Testis (tissue), 2 donors: ENCODE measurements at regions not wholly inside any gene's neighbourhood (a gene's known extent, or its start where the extent isn't known, plus 50 kb on each side); places are given as distances from the start of the nearest gene placed in this dataset.
"Not testable (repeated sequence)": the region's sequence is repeated elsewhere in the genome, so short reads cannot be mapped to it uniquely, and the experiment has no call there.

Experiments
- DNase-seq: peaks from one replicate; pipeline ENCODE4 v3.0.0-alpha.2; 2019
- H3K27ac ChIP-seq, 2 donors: fragments of 200-600 bp; sonication (generic); one replicate each; pipeline ENCODE4 v1.5.1; 2019
- H3K27me3 ChIP-seq: fragments of 200-600 bp; sonication (generic); one replicate; pipeline ENCODE4 v1.5.1; 2019
- H3K36me3 ChIP-seq: fragments of 200-600 bp; sonication (generic); one replicate; pipeline ENCODE4 v1.5.1; 2017; ENCODE audit warnings: low read depth; ENCODE audit errors: missing control alignments
- H3K4me1 ChIP-seq: fragments of 200-600 bp; sonication (generic); one replicate; pipeline ENCODE4 v1.5.1; 2019
- H3K4me3 ChIP-seq, 2 donors: fragments of 200-600 bp; sonication (generic); one replicate each; pipeline ENCODE4 v1.5.1; 2017 to 2019
- H3K9me3 ChIP-seq: fragments of 200-600 bp; sonication (generic); one replicate; pipeline ENCODE4 v1.5.1; 2017
- CTCF ChIP-seq, 3 experiments: fragments of 450-650 bp in 2 of 3; fragments of 200-600 bp in 1 of 3; sonication (generic) in 1 of 3; IDR thresholded peaks; one replicate each; pipeline ENCODE4 v1.5.1; 2016 to 2019; ENCODE audit warnings: antibody characterized with exemption in 3 of 3, mild to moderate bottlenecking in 2 of 3, moderate library complexity in 1 of 3
- POLR2A ChIP-seq: fragments of 450-650 bp; IDR thresholded peaks from one replicate; pipeline ENCODE4 v1.6.1; 2017; ENCODE audit warnings: antibody characterized with exemption, mild to moderate bottlenecking, moderate library complexity
- WGBS, 2 donors: methylation state at CpG; one replicate each; pipeline ENCODE4 v1.1.5; 2018; 5-methylcytosine and 5-hydroxymethylcytosine counted together
- intact Hi-C: fragments of 100-400 bp; cut with DNase I; formaldehyde crosslinking; loops from one replicate; pipeline ENCODE4 v1.15.1; 2023; ENCODE audit warnings: low total_unique reads

- H3K4me3 ChIP-seq: no peak overlapping the region
- intact Hi-C loops: no loop called here
- no peaks in the 10 kb centered on the region for H3K27me3 ChIP-seq
- no peak overlapping the region for H3K27ac ChIP-seq
- H3K36me3 ChIP-seq: no peaks in the 10 kb centered on the region
- DNase-seq: no peak
- TF ChIP-seq POLR2A (no peak), CTCF (IDR thresholded peaks at IDR 0.05) (no peak)
- WGBS, 2 donors: 58 to 64% methylated on average over 2 of the region's 2 CpGs
- H3K4me1 ChIP-seq: no peaks in the 10 kb centered on the region
- H3K9me3 ChIP-seq: no peaks in the 10 kb centered on the region
Observed at GRCh38 chr10:28365840-28366239, 63.0 kb upstream of the MPP7 start.

- DNase-seq: no peak
- WGBS, 2 donors: 61 to 65% methylated on average over 7 of the region's 7 CpGs
- H3K27ac ChIP-seq: no peak overlapping the region
- H3K27me3 ChIP-seq: no peaks in the 10 kb centered on the region
- no peak for TF ChIP-seq CTCF (IDR thresholded peaks at IDR 0.05)
- no peak overlapping the region for H3K4me3 ChIP-seq
- intact Hi-C loops: no loop called here
- H3K9me3 ChIP-seq: no peaks in the 10 kb centered on the region
- no peaks in the 10 kb centered on the region for H3K36me3 ChIP-seq
- H3K4me1 ChIP-seq: no peaks in the 10 kb centered on the region
Observed at GRCh38 chr10:28366994-28367393, 64.1 kb upstream of the MPP7 start.

DNA sequence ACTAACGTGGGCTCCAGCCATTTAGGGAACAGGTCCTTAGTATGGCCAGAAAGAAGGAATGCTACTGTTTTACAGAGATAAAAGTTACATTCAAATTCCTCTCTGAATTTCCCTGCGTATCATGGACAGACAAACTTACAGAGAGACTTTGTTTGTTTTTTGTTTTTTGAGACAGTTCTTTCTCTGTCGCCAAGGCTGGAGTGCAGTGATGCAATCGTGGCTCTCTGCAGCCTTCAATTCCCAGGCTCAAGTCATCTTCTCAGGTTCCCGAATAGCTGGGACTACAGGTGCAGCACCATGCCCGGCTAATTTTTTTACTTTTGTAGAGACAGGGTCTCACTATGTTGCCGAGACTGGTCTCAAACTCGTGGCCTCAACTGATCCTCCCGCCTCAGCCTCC is 64.5 kb upstream of the MPP7 start:
- H3K9me3 ChIP-seq: no peaks in the 10 kb centered on the region
- TF ChIP-seq CTCF (IDR thresholded peaks at IDR 0.05) (no peak), POLR2A (no peak)
- 65 to 67% methylated on average over 9 of the region's 9 CpGs for WGBS, 2 donors
- H3K4me1 ChIP-seq: no peaks in the 10 kb centered on the region
- no peak overlapping the region for H3K27ac ChIP-seq
- H3K4me3 ChIP-seq: no peak overlapping the region
- no peaks in the 10 kb centered on the region for H3K27me3 ChIP-seq
- intact Hi-C loops: no loop called here
- H3K36me3 ChIP-seq: no peaks in the 10 kb centered on the region
- DNase-seq: no peak

GRCh38 chr10:28367929-28368484 is 65.1 kb upstream of the MPP7 start:
- no peaks in the 10 kb centered on the region for H3K27me3 ChIP-seq
- no peaks in the 10 kb centered on the region for H3K36me3 ChIP-seq
- no peak for DNase-seq
- no peaks in the 10 kb centered on the region for H3K4me1 ChIP-seq
- no peaks in the 10 kb centered on the region for H3K9me3 ChIP-seq
- WGBS, 2 donors: 75 to 81% methylated on average over 9 of the region's 9 CpGs
- TF ChIP-seq POLR2A: no peak
- TF ChIP-seq CTCF (IDR thresholded peaks at IDR 0.05): no peak
- no peak overlapping the region for H3K27ac ChIP-seq
- intact Hi-C loops: no loop called here
- no peak overlapping the region for H3K4me3 ChIP-seq

DNA sequence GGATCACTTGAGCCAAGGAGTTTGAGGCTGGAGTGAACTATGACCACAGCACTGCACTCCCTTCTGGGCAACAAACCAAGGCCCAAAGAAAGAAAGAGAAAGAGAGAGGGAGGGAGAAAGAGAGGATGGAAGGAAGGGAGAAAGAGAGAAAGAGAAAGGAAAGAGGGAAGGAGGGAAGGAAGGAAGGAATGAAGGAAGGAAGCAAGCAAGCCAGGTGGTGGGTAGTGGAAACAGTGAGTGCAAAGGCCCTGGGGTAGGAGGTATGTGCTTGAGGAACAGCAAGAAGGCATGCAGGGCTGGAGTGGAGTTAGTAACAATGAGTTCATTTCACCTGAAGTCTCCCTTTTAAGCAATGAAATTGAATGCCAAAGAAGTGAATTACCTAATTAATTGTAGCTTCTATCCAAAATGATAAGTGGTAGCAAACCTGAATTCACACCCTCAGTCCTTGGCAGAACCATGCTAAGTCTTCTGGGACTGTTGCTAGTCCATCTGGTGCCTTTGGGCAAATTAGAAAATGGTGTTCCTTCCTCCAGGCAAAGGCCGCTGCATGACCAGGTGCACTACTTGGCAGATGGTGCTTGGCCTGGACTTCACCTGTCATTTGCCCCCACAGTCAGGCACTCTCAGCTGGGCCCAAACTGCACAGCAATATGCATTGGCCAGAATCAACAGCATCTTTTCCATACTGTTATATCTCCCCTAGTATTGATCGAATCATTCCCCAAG is 67.4 kb upstream of the MPP7 start:
- H3K4me3 ChIP-seq: no peak overlapping the region
- H3K9me3 ChIP-seq: no peaks in the 10 kb centered on the region
- H3K27ac ChIP-seq: no peak overlapping the region
- 97% methylated on average over 2 of the region's 2 CpGs for WGBS, 2 donors
- intact Hi-C loops: no loop called here
- TF ChIP-seq POLR2A (no peak), CTCF (IDR thresholded peaks at IDR 0.05) (no peak)
- no peaks in the 10 kb centered on the region for H3K27me3 ChIP-seq
- no peak for DNase-seq
- H3K36me3 ChIP-seq: no peaks in the 10 kb centered on the region
- H3K4me1 ChIP-seq: no peaks in the 10 kb centered on the region

DNA sequence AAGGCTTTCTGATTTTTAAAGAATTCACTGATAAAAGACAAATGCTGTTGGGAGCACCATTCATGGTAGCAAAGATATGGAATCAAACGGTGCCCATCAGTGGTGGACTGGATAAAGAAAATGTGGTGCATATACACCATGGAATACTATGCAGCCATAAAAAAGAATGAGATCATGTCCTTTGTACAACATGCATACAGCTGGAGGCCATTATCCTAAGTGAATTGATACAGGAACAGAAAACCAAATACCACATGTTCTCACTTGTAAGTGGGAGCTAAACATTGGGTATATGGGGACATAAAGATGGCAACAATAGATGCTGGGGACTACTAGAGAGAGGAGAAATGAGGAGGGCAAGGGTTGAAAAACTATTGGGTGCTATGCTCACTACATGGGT is 68.8 kb upstream of the MPP7 start:
- H3K4me1 ChIP-seq, H3K4me3 ChIP-seq, DNase-seq, H3K27ac ChIP-seq, H3K27me3 ChIP-seq, H3K9me3 ChIP-seq, intact Hi-C loops, H3K36me3 ChIP-seq: not testable (repeated sequence)
- WGBS, 2 donors: 85 to 97% methylated on average over 1 of the region's 1 CpG
